CD4-positive, alpha-beta memory T cell (primary cell): ENCODE measurements at regions not wholly inside any gene's neighbourhood (a gene's known extent, or its start where the extent isn't known, plus 50 kb on each side); places are given as distances from the start of the nearest gene placed in this dataset.
"Not testable (repeated sequence)": the region's sequence is repeated elsewhere in the genome, so short reads cannot be mapped to it uniquely, and the experiment has no call there.

Source experiments
- CTCF ChIA-PET: fragments of 350-600 bp; sonication (Branson Sonifier 250); formaldehyde crosslinking; loops from one replicate; lab custom pipeline; 2021; ENCODE audit warnings: inconsistent platforms; ENCODE audit not compliant: partially characterized antibody; lab: Charles Lee
- POLR2A ChIA-PET: fragments of 350-600 bp; sonication (Branson Sonifier 250); formaldehyde crosslinking; loops from one replicate; lab custom pipeline; 2021; ENCODE audit not compliant: partially characterized antibody; lab: Charles Lee
- DNase-seq, 5 donors: peaks; one replicate each; pipeline versions ENCODE4 v3.0.0 to v3.0.0-alpha.2; 2020 to 2022; ENCODE audit warnings: mixed read lengths in 1 of 5
- H3K27ac ChIP-seq: one replicate; pipeline ENCODE4 v1.7.0; 2013; ENCODE audit warnings: low read depth, low read length
- H3K27me3 ChIP-seq: 2 replicates; pipeline ENCODE4 v1.7.0; 2013; ENCODE audit warnings: mild to moderate bottlenecking, low read length, moderate library complexity; ENCODE audit not compliant: insufficient read depth
- H3K36me3 ChIP-seq: 2 replicates; pipeline ENCODE4 v1.7.0; 2013; ENCODE audit warnings: mild to moderate bottlenecking, low read length, moderate library complexity; ENCODE audit not compliant: insufficient read depth
- H3K4me1 ChIP-seq: 2 replicates; pipeline ENCODE4 v1.7.0; 2013; ENCODE audit warnings: mild to moderate bottlenecking, low read length, moderate library complexity; ENCODE audit not compliant: insufficient read depth
- H3K4me3 ChIP-seq, 2 donors: one replicate each; pipeline ENCODE4 v1.7.0; 2013; ENCODE audit warnings: low read length in 2 of 2, mild to moderate bottlenecking in 1 of 2
- H3K9me3 ChIP-seq, 2 donors: one replicate each; pipeline ENCODE4 v1.7.0; 2013; ENCODE audit warnings: low read length in 2 of 2, control low read depth in 1 of 2; ENCODE audit not compliant: control insufficient read depth in 1 of 2
- H3K27ac Mint-ChIP-seq, 7 donors: one replicate each; pipeline ENCODE4 v1.8.0; 2020 to 2021; ENCODE audit warnings: mixed read lengths in 7 of 7, mild to moderate bottlenecking in 6 of 7, inconsistent platforms in 3 of 7, moderate library complexity in 3 of 7
- H3K27me3 Mint-ChIP-seq, 2 donors: one replicate each; pipeline ENCODE4 v1.8.0; 2020 to 2021; ENCODE audit warnings: mixed read lengths in 2 of 2
- H3K36me3 Mint-ChIP-seq, 2 donors: one replicate each; pipeline ENCODE4 v1.8.0; 2020 to 2021; ENCODE audit warnings: mixed read lengths in 2 of 2, inconsistent platforms in 1 of 2, mild to moderate bottlenecking in 1 of 2
- H3K4me1 Mint-ChIP-seq, 4 donors: one replicate each; pipeline ENCODE4 v1.8.0; 2020 to 2021; ENCODE audit warnings: mixed read lengths in 4 of 4, mild to moderate bottlenecking in 1 of 4
- H3K4me3 Mint-ChIP-seq, 8 donors: one replicate each; pipeline ENCODE4 v1.8.0; 2020 to 2021; ENCODE audit warnings: mixed read lengths in 8 of 8, mild to moderate bottlenecking in 7 of 8, moderate library complexity in 6 of 8, inconsistent platforms in 3 of 8
- H3K9me3 Mint-ChIP-seq, 8 donors: one replicate each; pipeline ENCODE4 v1.8.0; 2020 to 2021; ENCODE audit warnings: mixed read lengths in 8 of 8, mild to moderate bottlenecking in 5 of 8, inconsistent platforms in 3 of 8, moderate library complexity in 1 of 8
- intact Hi-C: fragments of 100-400 bp; cut with micrococcal nuclease; formaldehyde crosslinking; loops from one replicate; pipeline ENCODE4 v1.15.1; 2023

- intact Hi-C loops: no loop called here
- no peak for DNase-seq
- no peak overlapping the region for H3K4me3 ChIP-seq
Observed at GRCh38 chr10:8156918-8157317, 102.4 kb downstream of the GATA3 start.

GRCh38 chr10:8158193-8159071, 103.9 kb downstream of the GATA3 start:
- H3K9me3 Mint-ChIP-seq: no peaks in the 10 kb centered on the region
- DNase-seq: no peak
- ChIA-PET POLR2A (no interaction called here), CTCF (no interaction called here)
- H3K27ac Mint-ChIP-seq: no peak overlapping the region
- Histone ChIP-seq H3K9me3 (no peaks in the 10 kb centered on the region), H3K36me3 (no peaks in the 10 kb centered on the region), H3K27ac (no peak overlapping the region), H3K4me1 (no peaks in the 10 kb centered on the region), H3K4me3 (no peak overlapping the region), H3K27me3 (no peaks in the 10 kb centered on the region)
- no peaks in the 10 kb centered on the region for H3K36me3 Mint-ChIP-seq
- H3K27me3 Mint-ChIP-seq: peaks cover 1 to 5% of the 10 kb centered on the region in 2 donors
- H3K4me1 Mint-ChIP-seq: peaks cover 0 to 10% (median 4%) of the 10 kb centered on the region in 4 donors
- intact Hi-C loops: no loop called here
- H3K4me3 Mint-ChIP-seq: no peak overlapping the region

More at GRCh38 chr10:8156918-8157317, 102.4 kb downstream of the GATA3 start:
- ChIA-PET POLR2A (no interaction called here), CTCF (no interaction called here)
- Mint-ChIP-seq H3K4me3 (no peak overlapping the region), H3K4me1 (peaks cover 0 to 10% (median 4%) of the 10 kb centered on the region in 4 donors), H3K36me3 (no peaks in the 10 kb centered on the region), H3K9me3 (no peaks in the 10 kb centered on the region), H3K27me3 (peaks cover 1 to 5% of the 10 kb centered on the region in 2 donors), H3K27ac (no peak overlapping the region)
- no peaks in the 10 kb centered on the region for H3K9me3 ChIP-seq
- H3K27me3 ChIP-seq: no peaks in the 10 kb centered on the region
- no peak overlapping the region for H3K27ac ChIP-seq
- H3K36me3 ChIP-seq: no peaks in the 10 kb centered on the region
- H3K4me1 ChIP-seq: no peaks in the 10 kb centered on the region

DNA sequence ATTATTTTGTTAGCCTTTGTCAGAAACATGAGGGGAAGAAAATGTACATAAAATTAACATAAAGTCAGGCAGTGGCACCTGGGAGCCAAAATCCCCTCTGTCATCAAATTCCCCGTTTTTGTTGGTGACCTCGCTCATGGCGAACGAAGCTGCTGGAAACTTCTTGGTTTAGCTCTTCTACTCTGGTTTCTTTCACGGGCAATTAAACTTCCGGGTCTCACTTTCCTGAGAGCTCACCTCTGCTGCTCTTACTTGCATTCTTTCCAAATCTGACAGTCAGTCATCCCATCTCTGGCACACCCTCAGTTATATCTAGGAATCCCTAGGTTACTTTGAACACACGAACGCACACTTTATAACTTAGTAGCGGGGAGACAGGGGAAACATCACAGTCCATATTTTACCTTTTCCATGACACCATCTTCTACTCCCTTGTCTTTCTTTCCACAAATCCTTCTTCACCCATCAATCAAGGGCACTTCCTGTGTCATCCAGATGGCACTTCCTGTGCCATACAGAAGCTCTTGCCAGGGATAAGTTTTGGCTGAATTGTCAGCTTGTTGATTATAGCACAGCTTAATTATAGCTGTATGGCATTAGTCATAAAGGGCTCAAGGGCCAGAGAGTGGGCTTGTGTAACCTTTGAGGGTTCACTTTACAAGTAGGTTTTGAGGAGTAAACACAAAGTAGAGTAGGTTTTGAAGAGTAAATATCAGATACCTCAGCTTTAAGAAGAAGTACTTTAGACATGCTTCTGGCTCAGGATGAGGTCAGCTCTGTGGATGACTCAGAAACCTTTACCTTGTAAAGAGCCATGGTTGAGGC, 105.1 kb downstream of the GATA3 start:
- no peak overlapping the region for H3K4me3 Mint-ChIP-seq
- ChIA-PET POLR2A (interaction anchor here (1.1 kb wide), 1 partner anchor 150 kb away, joined by 3 read pairs; no protein-coding TSS in a partner anchor), CTCF (no interaction called here)

DNA sequence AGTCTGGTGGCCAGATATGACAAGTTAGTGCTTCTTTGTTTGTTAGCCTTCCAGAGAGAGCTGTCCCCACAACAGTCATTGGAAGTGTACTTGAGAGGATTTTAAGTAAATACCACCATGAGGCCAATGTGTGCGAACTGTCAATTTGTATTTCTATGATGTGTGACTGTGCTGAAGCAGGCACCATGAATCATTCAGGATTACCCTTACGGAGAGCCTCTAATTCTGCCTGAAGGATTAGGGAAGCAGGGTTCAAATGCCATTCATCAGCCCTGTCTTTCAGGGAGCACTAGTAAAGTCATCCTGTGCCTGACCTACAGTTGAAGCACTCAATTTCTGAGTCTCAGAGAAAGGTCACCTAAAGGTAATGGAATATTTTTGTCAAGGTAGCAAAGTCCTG, 109.3 kb downstream of the GATA3 start:
- intact Hi-C loops: no loop called here
- no peak for DNase-seq
- Histone ChIP-seq H3K27ac (no peak overlapping the region), H3K4me3 (no peak overlapping the region), H3K36me3 (no peaks in the 10 kb centered on the region), H3K4me1 (no peaks in the 10 kb centered on the region), H3K9me3 (peaks cover 0 to 6% of the 10 kb centered on the region in 2 donors), H3K27me3 (no peaks in the 10 kb centered on the region)
- H3K27ac Mint-ChIP-seq: no peak overlapping the region
- ChIA-PET POLR2A (no interaction called here), CTCF (interaction anchor here (1.6 kb wide), 1 partner anchor 101 kb away, joined by 3 read pairs; no protein-coding TSS in a partner anchor)
- H3K4me3 Mint-ChIP-seq: no peak overlapping the region
- peaks cover 5 to 28% (median 15%) of the 10 kb centered on the region in 8 donors for H3K9me3 Mint-ChIP-seq
- H3K4me1 Mint-ChIP-seq: peaks cover 0 to 5% (median 0%) of the 10 kb centered on the region in 4 donors
- peaks cover 1 to 5% of the 10 kb centered on the region in 2 donors for H3K27me3 Mint-ChIP-seq
- peaks cover 0 to 4% of the 10 kb centered on the region in 2 donors for H3K36me3 Mint-ChIP-seq

More for the DNA sequence above, 105.1 kb downstream of the GATA3 start:
- Histone ChIP-seq H3K27me3 (no peaks in the 10 kb centered on the region), H3K36me3 (no peaks in the 10 kb centered on the region), H3K4me1 (no peaks in the 10 kb centered on the region), H3K9me3 (no peaks in the 10 kb centered on the region), H3K4me3 (no peak overlapping the region), H3K27ac (no peak overlapping the region)
- peaks cover 0 to 5% (median 0%) of the 10 kb centered on the region in 4 donors for H3K4me1 Mint-ChIP-seq
- H3K27me3 Mint-ChIP-seq: peaks cover 1 to 5% of the 10 kb centered on the region in 2 donors
- H3K9me3 Mint-ChIP-seq: peaks cover 0 to 5% (median 0%) of the 10 kb centered on the region in 8 donors
- H3K36me3 Mint-ChIP-seq: no peaks in the 10 kb centered on the region
- DNase-seq: no peak
- intact Hi-C loops: no loop called here
- peak overlapping the region in 1 of 7 donors; percentile 65 for H3K27ac Mint-ChIP-seq

DNA sequence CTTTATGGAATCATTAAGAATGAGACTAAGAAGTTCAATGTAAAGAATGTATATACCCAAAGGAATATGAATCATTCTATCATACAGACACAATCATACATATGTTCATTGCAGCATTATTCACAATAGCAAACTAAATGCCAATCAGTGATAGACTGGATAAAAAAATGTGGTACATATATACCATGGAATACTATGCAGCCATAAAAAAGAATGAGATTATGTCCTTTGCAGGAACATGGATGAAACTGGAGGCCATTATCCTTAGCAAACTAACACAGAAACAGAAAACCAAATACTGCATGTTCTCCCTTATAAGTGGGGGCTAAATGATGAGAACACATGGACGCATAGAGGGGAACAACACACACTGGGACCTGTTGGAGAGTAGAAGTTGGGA, 110.2 kb downstream of the GATA3 start:
- H3K4me3 ChIP-seq, POLR2A ChIA-PET, H3K4me3 Mint-ChIP-seq, H3K4me1 Mint-ChIP-seq, H3K27me3 Mint-ChIP-seq, H3K27me3 ChIP-seq, H3K36me3 ChIP-seq, H3K4me1 ChIP-seq, CTCF ChIA-PET, DNase-seq, H3K36me3 Mint-ChIP-seq, H3K27ac ChIP-seq, H3K9me3 ChIP-seq, intact Hi-C loops: not testable (repeated sequence)
- Mint-ChIP-seq H3K27ac (peak overlapping the region in 2 of 7 donors; percentile 48 to 71), H3K9me3 (peaks cover 6 to 36% (median 23%) of the 10 kb centered on the region in 8 donors)

DNA sequence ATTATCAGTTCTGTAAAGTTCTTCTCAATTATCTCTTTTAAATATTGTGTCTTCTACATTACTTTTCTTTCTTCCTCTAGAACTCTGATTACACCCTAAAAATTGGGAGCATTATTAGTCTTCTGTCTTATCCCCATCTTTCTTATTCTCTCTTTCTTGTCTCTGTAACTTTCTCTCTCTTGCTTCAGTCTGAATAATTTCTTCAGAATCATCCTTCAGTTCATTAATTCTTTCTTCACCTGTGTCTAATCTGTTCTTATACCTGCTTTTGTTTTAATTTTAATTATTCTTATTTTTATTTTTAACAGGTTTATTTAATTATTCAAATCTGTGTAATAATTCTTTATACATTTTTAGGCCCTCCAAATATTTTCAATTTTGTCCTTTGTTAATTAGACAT, 114.3 kb downstream of the GATA3 start:
- Mint-ChIP-seq H3K27me3 (peaks cover 0 to 1% of the 10 kb centered on the region in 2 donors), H3K27ac (peak overlapping the region in 1 of 7 donors; percentile 31), H3K4me3 (no peak overlapping the region), H3K36me3 (peaks cover 0 to 10% of the 10 kb centered on the region in 2 donors), H3K9me3 (peaks cover 8 to 36% (median 24%) of the 10 kb centered on the region in 8 donors), H3K4me1 (peaks cover 0 to 1% (median 0%) of the 10 kb centered on the region in 4 donors)
- Histone ChIP-seq H3K27ac (no peak overlapping the region), H3K4me3 (no peak overlapping the region), H3K36me3 (no peaks in the 10 kb centered on the region), H3K4me1 (no peaks in the 10 kb centered on the region), H3K9me3 (peaks cover 0 to 6% of the 10 kb centered on the region in 2 donors), H3K27me3 (no peaks in the 10 kb centered on the region)
- ChIA-PET CTCF (no interaction called here), POLR2A (no interaction called here)
- intact Hi-C loops: no loop called here
- no peak for DNase-seq

DNA sequence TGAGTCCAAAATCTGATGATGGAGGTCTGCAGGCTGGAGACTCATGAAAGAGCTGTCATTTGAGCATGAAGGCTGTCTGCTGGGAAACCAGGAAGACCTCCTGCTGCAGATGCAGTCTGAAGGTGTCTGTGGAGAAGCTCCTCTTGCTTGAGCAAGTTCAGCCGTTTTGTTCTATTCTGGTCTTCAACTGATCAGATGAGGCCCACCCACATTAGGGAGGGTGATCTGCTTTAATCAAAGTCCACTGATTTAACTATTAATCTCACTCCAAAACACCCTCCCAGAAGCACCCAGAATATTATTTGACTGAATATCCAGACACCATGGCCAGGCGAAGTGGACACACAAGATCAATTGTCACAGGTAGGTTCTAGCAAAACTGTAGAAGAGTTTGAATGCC, 116.5 kb downstream of the GATA3 start:
- Histone ChIP-seq H3K4me1 (no peaks in the 10 kb centered on the region), H3K27ac (no peak overlapping the region), H3K4me3 (no peak overlapping the region), H3K27me3 (no peaks in the 10 kb centered on the region), H3K36me3 (no peaks in the 10 kb centered on the region), H3K9me3 (peaks cover 0 to 6% of the 10 kb centered on the region in 2 donors)
- Mint-ChIP-seq H3K36me3 (peaks cover 0 to 10% of the 10 kb centered on the region in 2 donors), H3K27ac (no peak overlapping the region), H3K4me1 (peaks cover 0 to 1% (median 0%) of the 10 kb centered on the region in 4 donors), H3K27me3 (peaks cover 0 to 1% of the 10 kb centered on the region in 2 donors), H3K9me3 (peaks cover 4 to 25% (median 23%) of the 10 kb centered on the region in 8 donors), H3K4me3 (no peak overlapping the region)
- intact Hi-C loops: no loop called here
- CTCF ChIA-PET: no interaction called here
- POLR2A ChIA-PET: no interaction called here
- no peak for DNase-seq
